GM21825 (cell line): ENCODE measurements at regions not wholly inside any gene's neighbourhood (a gene's known extent, or its start where the extent isn't known, plus 50 kb on each side); places are given as distances from the start of the nearest gene placed in this dataset.

ENCODE experiments used
- ATAC-seq: cut with Tn5 transposase; IDR thresholded peaks from one replicate; pipeline ENCODE4 v1.9.1; 2021; ENCODE audit warnings: mild to moderate bottlenecking, moderate library complexity; ENCODE audit not compliant: unreplicated experiment

DNA sequence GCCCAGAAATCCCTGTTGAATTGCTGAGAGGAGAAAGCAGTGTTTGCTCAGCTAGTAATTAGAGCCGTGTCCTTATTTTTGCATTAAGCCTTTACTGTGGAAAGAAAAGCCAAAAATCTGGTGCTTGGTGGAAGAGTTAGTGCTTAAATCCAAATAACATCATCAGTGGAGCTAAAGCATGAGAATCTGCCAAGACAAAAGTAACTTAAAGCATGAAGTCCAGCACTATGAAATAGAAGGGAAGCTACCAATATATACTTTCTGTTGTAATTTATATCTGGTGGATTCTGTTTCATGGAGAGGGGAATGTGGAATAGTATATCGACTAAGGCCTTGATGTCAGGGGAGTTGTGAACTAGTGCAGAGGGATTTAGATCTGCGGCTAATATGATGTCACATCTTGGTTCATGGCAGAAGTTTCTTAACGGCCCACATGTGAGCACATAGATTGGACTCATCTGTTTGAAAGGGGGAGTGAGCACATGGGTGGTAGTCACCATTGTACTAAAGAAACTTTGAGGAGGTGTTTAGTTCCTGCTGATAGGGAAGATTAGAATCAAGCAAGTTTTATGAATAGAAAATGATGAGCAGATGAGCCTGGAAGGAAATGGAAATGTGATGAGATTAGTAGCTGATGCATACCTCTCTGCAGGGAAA lies 224.4 kb upstream of the MTNR1B start:
- no peak for ATAC-seq

DNA sequence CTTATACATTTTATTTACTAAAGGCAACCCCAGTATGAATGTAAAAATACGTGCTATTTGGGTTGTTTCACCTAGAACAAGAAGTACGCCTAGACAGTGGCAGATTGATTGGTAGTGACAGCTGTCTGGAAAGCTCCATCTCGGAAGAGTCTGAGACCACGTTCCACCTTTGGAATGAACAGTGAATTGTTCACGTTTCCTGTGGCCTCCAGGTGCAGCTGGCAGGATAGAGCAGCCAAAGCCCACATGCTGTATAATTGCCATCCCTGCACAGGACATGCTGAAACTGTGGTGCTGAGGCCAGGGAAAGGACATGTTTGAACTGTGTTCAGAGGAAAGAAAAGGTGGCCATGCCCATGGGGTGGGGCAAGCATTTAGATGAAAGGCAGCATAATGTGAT lies 218.7 kb upstream of the MTNR1B start:
- no peak for ATAC-seq

DNA sequence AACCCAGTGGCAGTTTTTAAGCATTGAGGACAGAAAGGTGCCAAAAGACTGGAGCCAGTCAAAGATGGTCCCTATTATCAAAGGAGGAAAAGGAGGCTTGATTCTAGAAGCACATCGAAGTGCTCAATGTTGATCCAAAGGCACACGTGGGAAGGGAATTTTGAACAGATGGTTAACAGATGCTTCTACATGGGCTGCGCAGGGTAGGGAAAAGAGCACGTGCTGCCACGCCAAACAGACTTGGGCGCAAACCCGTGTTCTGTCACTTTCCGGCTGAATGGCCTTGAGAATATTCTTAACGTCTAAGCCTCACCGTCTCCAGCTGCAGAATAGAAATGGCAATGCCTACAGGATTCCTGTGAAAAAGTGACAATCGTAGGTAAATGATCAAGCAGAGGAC lies 217.9 kb upstream of the MTNR1B start:
- no peak for ATAC-seq

DNA sequence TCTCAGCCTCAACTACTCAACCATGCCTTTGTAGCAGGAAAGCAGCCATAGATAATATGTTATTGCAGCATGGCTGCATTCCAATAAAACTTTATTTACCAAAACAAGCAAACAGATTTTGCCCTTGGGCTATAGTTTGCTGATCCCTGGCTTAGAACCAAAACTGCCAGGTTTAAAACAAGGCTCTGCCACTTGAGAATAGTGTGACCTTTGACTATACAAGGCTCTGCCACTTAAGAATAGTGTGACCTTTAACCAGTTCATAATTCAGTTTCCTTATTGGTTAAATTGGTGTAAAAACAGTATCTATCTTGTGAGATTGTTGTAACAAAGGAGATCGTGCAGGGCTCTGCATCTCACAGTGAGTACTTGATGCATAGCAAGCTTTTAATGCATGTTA lies 217.3 kb upstream of the MTNR1B start:
- ATAC-seq: no peak

DNA sequence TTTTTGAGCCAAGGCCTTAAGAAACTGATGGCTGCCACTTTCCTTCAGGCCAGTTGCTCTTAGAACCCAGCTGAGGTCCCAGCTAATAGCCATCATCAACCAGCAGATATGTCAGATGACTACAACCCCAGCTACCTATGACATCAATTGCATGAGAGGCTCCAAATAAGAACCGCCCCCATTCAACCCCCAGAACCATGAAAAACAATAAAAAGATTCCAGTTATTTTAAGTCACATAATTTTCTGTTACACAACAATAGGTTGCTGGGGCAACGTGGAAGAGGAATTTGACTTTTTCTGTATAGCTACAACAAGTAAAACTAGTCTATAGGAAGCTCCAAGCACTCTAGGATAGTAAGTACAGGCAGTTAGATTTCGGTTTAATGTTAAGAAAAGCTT lies 216.3 kb upstream of the MTNR1B start:
- ATAC-seq: no peak

DNA sequence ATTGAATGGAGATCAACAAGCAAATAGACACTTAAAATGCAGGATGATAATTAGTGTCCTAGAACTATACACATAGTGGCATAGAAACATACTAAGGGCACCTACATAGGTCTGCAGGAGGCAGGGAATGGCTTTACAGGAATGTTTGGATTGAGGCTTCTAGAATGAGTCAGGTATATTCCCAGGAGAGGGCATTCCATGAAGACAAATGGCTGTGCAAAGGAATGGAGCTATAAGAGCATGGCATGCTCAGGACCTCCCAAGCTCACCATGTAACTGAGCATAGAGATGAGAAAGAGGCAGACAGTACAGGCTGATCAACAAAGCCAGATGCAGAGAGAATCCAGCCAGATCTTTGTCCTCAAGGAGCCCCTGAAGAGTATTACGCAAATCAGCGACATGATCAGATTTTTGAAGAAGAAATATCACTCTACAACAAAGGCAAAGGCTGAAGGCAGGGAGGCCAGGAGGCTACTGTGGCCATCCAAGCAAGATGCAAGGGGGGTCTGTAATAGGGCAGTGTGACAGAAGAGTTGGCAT lies 211.1 kb upstream of the MTNR1B start:
- no peak for ATAC-seq

DNA sequence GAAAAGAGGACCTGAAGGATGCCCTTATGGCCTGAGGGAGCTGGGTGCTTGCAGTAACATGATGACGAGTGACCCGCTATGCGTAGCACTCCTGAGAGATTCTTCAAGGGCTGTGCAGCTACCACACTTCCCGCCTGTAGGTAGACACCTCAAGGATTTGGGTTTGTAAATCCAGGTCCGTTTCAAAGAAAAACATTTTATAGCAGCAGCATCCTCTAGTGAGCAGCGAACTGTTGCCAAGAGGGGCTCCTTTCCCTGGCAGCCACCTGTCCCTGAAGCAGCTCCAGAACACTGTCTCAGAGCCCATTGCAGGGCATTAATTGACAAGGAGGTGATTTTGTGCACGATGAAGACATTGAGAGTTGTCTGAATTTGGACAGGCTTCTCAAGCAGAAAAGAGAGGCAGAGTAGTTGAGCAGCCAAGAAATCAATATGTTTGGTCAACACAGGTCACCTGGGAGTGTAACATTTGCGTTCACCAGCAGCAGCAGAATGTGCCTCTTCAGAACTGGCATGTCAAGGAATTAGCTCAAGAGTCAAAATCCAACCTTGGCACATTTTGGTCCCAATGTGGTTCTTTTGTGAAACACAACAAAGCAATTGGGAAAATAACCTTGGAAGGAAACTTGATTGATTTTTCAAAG lies 209.8 kb upstream of the MTNR1B start:
- ATAC-seq: no peak

DNA sequence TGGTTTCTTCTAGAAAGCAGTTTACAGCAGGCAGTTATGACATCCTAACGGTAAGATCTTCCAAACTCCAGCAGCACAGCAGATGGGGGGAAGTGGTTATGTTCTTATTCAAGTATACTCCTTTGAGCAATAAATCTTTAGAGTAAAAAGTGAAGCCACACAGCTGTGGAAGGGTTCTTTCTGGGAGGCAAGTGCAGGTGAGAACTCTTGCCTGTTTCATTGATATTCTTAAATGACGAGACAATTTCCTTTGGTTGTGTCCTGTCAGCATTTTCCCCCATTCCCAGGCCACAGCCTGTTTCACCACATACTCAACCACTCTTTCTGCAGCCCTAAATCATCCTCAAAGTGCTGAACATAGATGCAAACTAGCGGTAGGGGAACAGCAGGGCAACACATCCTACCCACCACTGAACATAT lies 207.3 kb upstream of the MTNR1B start:
- ATAC-seq: no peak

DNA sequence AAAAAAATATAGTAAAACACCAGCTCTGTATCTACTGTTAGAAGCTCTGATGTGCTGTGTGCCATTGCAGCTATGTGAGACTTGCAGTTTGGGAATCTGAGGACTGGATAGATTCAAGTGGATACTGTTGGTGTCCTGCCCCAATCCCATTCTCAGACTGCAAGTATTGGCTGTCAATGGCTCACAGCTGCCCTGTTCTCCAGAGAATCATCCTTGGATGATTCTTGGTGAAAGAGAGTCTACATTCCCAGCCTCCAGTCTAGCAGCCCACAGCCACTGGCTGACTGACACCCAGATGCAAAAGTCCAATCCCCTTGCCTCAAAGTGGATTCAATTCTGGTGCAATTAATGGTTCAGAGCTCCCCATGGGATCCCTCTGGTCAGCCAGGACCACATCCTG lies 206.1 kb upstream of the MTNR1B start:
- no peak for ATAC-seq

DNA sequence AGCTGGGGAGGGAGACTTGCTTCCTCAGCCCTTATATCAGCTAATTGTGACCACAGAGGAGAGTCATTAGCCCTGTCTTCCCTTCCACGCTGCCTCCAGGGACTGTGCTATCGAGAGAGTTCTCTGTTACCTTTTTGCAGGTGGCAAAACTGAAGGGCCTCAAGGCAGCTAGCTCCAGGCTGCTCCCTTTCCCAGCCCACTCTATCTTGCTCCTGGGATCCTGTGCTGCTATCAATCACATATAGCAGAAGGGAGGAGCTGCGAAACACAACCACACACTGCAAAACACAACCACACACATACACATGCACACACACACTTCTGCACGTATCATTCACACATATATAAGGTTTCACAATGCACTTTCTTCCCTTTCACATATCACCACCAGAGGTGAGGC lies 205.3 kb upstream of the MTNR1B start:
- ATAC-seq: no peak

DNA sequence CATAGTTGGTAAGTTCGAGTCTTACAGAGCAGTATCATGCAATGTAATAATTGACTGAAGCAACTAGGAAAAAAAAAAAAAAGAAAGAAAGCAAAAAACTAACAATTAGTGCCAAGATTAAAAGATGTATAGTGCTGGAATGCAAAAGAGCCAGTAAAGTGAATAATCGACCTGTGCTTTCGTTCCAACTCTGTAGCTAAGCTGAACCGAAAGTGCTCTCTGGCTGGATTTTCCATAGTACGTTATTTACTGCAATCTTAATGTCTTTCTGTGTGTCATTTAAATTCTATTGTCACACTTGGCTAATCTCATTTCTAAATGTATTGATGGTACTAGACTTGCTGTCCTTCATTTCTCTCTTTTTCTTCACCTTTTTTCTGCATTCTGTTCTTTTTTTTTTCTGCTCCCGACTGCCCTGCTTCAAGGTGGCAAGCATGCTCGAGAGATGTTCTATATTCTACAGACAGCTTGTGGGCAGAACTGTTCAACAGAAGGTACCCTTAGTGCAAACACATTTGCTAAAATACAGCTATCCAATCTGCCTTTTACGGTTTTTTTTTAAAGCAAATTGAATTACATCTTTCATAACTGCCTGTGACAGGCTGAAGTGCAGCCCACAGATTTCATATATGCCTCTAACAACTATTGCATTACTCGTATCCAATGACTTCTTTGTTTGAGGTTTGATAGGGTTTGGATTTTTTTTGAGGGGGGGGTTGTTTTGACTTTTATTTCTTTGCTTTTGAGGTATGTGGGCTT lies 204.2 kb upstream of the MTNR1B start:
- ATAC-seq: no peak

DNA sequence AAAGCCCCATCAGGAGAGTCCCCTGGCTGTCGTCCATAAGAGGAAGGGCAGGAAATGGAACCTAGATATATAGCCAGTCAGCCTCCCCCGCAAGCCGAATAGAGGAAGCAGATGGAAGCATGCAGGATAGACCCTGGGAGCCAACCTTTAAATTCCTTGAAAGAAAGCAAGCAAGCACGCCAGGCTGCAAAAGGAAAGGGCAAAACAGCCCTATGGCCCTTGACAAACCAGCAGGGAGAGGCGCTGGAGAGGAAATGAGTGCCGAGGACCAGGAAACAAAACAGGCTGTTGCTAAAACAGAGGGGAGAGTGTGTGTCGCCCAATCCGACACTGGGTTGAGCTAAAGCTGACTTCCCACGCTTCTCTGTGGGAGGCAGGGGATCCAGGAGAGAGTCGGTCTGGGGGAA lies 203.5 kb upstream of the MTNR1B start:
- ATAC-seq: no peak

DNA sequence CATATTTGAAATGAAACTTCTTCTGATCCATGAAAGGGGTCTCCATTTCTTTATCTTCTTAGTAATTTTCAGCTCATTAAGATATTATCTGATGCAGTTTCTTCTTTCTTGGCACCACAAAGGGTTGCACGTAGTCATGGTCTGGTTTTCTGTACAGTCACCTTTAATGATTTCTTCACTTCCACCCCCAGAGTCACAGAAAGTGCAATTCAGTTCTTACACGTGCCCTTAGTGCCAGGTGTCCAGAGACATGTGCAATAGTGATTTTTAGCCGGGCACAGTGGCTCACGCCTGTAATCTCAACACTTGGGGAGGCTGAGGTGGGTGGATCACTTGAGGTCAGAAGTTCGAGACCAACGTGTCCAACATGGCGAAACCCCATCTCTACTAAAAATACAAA lies 202.8 kb upstream of the MTNR1B start:
- ATAC-seq: no peak

DNA sequence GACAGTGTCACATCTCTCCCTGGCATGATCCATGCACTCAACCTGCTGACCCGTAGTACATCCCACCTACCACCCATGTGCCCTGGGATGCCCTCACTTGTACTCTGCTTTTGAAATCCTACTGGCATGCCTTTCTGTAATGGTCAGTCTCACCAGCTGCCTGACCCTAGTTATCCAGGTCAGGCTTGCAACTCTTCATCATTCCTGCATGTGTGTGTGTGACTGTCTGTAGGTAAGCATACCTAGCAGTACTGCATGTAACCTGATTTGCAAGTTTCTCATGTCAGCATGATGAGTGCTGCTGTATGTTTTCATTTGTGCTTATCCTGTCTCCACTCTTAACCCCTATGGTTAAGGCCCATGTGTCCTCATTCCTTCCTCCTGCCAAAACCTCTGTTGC lies 202.0 kb upstream of the MTNR1B start:
- no peak for ATAC-seq

DNA sequence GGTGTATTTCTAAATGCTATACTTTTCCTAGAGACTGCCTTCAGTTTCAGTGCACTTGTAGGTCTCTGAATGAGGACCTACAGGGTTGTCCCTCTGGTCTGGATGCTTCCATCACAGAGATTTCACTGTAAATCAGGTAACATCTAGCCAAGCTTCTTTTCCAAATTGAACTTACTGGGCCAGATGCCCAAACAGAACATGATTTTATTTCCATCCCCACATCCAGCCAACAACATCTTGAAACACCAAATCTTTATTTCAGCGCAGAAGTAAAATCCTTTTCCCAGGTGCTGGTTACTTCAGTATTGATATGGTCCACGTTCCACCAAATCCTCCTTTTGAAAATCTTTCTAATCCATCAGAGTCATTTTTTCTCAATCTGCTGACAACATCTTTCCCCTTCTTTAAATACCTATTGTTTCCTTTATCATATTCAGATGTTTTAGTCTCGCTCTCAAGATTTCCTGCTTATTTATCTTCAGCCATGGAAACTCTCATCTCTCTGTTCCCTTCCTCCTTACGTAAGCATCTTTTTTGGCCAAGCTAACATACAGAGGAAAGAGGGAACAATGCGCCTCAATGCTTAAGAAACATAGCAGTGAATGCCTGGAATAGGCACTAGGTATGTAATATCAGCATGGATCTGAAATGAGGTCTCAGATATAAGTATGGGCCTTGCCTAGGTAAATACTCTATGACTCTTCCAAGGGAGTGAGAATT lies 201.2 kb upstream of the MTNR1B start:
- no peak for ATAC-seq

DNA sequence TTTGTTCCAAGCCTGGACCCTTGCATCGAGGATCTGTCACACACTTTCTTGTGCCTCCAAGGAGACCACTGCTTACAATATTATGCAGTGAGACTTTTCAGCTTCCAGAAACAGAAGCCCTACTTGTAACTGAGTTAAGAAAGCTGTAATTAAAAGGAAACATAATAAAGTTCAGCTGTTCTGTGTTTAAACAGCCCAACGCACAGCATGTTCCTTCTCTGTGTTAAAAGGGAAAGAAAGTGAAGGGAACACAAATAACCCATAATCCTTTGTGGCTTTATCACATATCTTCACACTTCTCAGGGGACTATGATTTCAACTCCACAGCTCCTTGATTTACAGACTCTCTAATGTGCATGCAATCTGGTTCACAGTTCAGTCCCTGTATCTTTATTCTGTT lies 200.3 kb upstream of the MTNR1B start:
- ATAC-seq: no peak

DNA sequence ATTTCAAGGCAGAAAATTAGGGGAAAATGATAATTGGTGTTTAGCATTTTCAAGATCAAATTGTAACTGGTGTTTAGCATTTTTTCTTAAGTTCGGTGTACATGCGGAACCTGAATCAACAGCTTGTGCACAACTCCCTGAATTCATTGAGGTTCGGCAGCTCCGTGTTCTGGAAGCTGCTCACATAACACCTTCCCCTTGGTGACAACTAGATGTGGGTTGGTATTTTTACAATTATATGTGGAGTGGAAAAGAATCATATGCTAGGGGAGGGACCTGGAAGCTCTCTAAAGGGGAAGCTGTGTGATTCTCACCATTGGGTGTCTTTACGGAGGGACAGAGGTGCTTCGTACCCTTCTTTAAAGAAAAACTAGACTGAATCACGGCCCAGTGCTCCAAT lies 199.0 kb upstream of the MTNR1B start:
- ATAC-seq: no peak

DNA sequence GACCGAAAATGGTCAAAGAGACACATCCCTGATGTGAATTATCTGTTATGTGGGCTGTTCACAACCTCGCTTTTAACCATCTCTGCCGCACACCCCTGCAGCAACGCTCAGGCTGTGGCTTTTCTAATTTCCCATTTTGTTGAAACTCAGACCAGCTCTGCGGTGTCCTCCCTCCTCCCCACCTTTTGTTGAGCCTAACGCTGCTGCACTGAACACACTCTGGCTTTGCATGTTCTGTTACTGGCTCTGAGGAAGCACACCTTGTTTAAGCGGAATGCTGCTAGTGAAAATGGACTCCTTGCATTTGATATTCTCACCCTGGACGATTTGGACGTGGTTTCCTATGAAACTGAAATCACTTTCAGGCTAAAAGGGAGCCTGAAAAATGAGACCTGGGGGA lies 198.5 kb upstream of the MTNR1B start:
- no peak for ATAC-seq

DNA sequence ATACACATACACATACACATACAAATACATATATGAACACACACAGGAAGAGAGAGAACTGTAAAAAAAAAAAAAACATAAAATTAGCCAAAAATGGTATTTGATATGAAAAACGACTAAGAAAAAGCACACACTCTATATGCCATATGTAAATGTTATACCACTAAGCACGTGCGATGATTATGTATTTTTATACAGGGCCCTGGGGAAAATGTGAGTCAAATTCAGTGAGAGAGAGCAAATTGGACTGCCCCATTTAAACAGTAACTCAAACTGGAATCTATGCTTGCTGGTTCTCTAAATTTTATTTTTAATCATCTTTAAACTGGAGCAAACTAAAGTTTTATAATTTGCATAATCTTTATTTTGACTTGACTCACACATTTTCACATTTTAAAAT lies 197.8 kb upstream of the MTNR1B start:
- no peak for ATAC-seq

DNA sequence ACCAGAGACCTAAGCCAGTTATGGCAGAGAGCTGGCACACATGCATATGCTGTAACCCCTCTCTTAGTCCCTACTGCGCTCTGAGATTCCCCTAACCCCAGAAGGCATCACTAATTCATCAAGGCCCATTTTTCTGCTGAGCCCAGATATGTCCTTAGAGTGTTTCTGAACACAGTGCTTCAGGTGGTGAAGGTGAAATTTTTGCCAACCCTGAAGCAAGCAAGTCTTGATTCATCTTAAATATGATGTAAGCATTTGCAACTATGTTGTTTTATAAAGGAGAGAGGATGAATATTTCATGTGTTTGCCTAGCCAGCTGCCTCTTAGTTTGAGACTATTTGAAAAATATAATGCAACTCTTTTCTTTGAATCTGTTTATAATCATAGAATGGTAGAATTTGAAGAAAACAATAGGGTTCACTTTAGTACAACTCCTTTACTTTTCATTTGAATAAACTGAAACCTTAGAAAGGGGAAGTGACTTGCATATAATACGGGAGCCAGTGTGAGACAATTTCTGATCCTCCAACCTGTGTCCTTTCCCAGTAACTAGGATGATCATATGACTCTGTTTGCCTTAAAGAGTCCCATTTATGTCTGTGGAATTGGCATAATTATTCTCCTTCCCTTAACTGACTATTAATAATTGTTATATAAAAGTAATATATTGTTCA lies 194.3 kb upstream of the MTNR1B start:
- ATAC-seq: no peak

DNA sequence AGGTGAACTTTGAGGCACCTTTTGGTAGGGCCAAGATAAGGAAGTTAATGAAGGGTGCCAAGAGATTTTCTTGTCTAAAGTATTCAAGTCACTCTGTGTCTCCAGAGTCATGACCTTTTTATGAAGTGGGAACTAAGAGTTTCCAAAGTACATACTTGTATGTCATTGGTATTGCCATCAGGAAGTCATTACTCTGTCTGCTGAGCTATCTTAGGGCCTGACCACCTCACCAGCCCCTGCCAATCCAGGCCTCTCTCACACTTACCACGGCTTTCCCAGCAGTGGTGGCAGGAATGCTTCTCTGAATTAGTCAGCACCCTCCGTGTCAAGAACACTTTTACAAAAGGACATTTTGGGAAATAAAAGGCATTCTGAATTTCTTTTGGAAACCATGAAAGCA lies 192.8 kb upstream of the MTNR1B start:
- ATAC-seq: no peak
